K562 (cell line): ENCODE measurements at regions not wholly inside any gene's neighbourhood (a gene's known extent, or its start where the extent isn't known, plus 50 kb on each side); places are given as distances from the start of the nearest gene placed in this dataset.

Experiments
- CHD2 ChIP-seq: IDR thresholded peaks from 2 replicates; pipeline ENCODE4 v1.6.1; 2011; ENCODE audit warnings: low read depth, low read length
- MAZ ChIP-seq, 2 experiments: fragments of 450-650 bp in 1 of 2; sonication (generic) in 1 of 2; formaldehyde crosslinking; IDR thresholded peaks in 1 of 2; conservative IDR thresholded peaks in 1 of 2; 2 replicates each; pipeline versions ENCODE4 v1.4.0 to v1.5.0; 2020; ENCODE audit warnings: mild to moderate bottlenecking in 1 of 2, missing genetic modification reagents in 1 of 2
- NBN ChIP-seq: fragments of 450-650 bp; IDR thresholded peaks from 2 replicates; pipeline ENCODE4 v1.6.1; 2016; ENCODE audit warnings: low read depth, mild to moderate bottlenecking
- PRMT5 ChIP-seq: sonication (generic); formaldehyde crosslinking; IDR thresholded peaks from 2 replicates; pipeline ENCODE4 v1.5.0; 2020; ENCODE audit warnings: missing genetic modification reagents
- RBM25 ChIP-seq: fragments of 200-400 bp; formaldehyde crosslinking; IDR thresholded peaks from 2 replicates; pipeline ENCODE4 v1.6.1; 2018; ENCODE audit warnings: low read length, low read depth, moderate library complexity; ENCODE audit not compliant: severe bottlenecking
- SPI1 ChIP-seq: IDR thresholded peaks from 2 replicates; pipeline ENCODE4 v1.6.1; 2011; ENCODE audit warnings: low read depth, low read length, control low read depth, borderline replicate concordance
- XRCC3 ChIP-seq: fragments of 450-650 bp; IDR thresholded peaks from 2 replicates; pipeline ENCODE4 v1.6.1; 2017; ENCODE audit warnings: mild to moderate bottlenecking, moderate library complexity
- ZNF197 ChIP-seq: fragments of 200-800 bp; sonication (Bioruptor generic); IDR thresholded peaks from 2 replicates; pipeline ENCODE4 v1.6.1; 2016; ENCODE audit warnings: low read depth, missing genetic modification characterization, missing compliant biosample characterization
- ZNF436 ChIP-seq: fragments of 250-450, 450-650 bp; sonication (Bioruptor Pico); formaldehyde crosslinking; IDR thresholded peaks from 2 replicates; pipeline ENCODE4 v1.7.0; 2020; ENCODE audit warnings: mild to moderate bottlenecking
- TF ChIP-seq, protein P1 (sequence below), 2 experiments: fragments of 200-800 bp in 1 of 2; sonication (Bioruptor generic) in 1 of 2; sonication (generic) in 1 of 2; formaldehyde crosslinking in 1 of 2; IDR thresholded peaks in 1 of 2; conservative IDR thresholded peaks in 1 of 2; 2 replicates each; pipeline versions ENCODE4 v1.5.0 to v1.6.1; 2016 to 2020; ENCODE audit warnings: missing compliant biosample characterization in 1 of 2, missing genetic modification characterization in 1 of 2, missing genetic modification reagents in 1 of 2
- TF ChIP-seq, protein P2 (sequence below): fragments of 250-450 bp; sonication (Bioruptor Pico); IDR thresholded peaks from 2 replicates; pipeline ENCODE4 v1.8.0; 2021; ENCODE audit warnings: borderline replicate concordance, mild to moderate bottlenecking, moderate library complexity; ENCODE audit not compliant: poor library complexity, severe bottlenecking
- TF ChIP-seq, protein P3 (sequence below): fragments of 250-450 bp; sonication (Bioruptor Pico); IDR thresholded peaks from 2 replicates; pipeline ENCODE4 v1.8.0; 2022; ENCODE audit warnings: moderate library complexity, mild to moderate bottlenecking, inconsistent platforms
- TF ChIP-seq, protein P4 (sequence below): fragments of 250-450 bp; sonication (Bioruptor Pico); IDR thresholded peaks from 2 replicates; pipeline ENCODE4 v1.4.0; 2020; ENCODE audit warnings: mild to moderate bottlenecking
- TF ChIP-seq, protein P5 (sequence below), 2 experiments: fragments of 150-350 bp in 1 of 2; IDR thresholded peaks; 2 replicates each; pipeline ENCODE4 v1.6.1; 2012 to 2016; ENCODE audit warnings: low read depth in 2 of 2, low read length in 2 of 2, mild to moderate bottlenecking in 1 of 2, moderate library complexity in 1 of 2
- TF ChIP-seq, protein P6 (sequence below), 2 experiments: IDR thresholded peaks in 1 of 2; conservative IDR thresholded peaks in 1 of 2; 2 replicates each; pipeline ENCODE4 v1.6.1; 2016; ENCODE audit warnings: low read depth in 2 of 2, mild to moderate bottlenecking in 1 of 2, missing compliant biosample characterization in 1 of 2, missing genetic modification characterization in 1 of 2, moderate library complexity in 1 of 2

DNA sequence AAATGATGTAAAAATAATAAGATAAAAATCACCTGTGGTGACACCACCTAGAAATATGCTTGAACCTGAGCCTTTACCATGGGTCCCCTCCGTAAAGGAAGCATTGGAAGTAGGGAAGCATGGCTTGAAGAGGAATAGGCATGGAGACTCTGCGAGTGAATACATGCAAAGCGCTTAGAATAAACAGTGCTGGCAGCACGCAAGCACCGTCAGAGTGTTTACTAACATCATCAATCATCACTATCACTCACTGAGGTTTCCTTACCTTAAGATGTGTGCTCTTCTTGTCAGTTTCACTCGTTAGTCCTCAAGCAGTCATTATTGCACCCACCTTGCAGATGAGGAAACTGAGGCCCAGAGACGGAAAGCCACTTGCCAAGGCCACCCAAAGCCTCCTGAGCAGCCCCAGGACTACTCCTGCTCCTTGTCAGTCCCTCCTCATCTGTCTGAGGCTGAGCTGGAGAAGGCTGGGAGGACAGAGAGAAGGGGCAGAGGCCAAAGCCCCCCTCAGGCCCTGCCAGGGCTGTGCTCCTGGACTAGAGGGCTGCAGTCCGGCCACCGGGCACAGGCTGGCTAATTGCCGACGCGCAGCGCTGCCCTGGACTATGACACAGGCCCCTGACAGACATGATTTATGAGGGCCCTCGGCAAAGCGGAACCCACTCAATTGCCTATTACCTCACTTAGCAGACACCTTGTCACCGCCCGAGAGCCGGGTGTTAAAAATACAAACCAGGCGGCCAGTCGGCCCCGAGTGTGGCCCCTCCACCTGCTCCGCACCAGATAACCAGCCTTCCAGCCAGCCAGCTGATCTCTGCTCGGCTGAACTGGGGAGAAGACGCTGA is 168.9 kb downstream of the MN1 start (continued):
- TF ChIP-seq, protein P1, sequence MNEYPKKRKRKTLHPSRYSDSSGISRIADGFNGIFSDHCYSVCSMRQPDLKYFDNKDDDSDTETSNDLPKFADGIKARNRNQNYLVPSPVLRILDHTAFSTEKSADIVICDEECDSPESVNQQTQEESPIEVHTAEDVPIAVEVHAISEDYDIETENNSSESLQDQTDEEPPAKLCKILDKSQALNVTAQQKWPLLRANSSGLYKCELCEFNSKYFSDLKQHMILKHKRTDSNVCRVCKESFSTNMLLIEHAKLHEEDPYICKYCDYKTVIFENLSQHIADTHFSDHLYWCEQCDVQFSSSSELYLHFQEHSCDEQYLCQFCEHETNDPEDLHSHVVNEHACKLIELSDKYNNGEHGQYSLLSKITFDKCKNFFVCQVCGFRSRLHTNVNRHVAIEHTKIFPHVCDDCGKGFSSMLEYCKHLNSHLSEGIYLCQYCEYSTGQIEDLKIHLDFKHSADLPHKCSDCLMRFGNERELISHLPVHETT (CRISPR knock-in tag; conservative IDR thresholded peaks at IDR 0.05 in 1 of 2, IDR thresholded peaks at IDR 0.05 in 1 of 2), result no peak
- TF ChIP-seq ZNF436 (CRISPR knock-in tag), result no peak
- TF ChIP-seq, protein P2, sequence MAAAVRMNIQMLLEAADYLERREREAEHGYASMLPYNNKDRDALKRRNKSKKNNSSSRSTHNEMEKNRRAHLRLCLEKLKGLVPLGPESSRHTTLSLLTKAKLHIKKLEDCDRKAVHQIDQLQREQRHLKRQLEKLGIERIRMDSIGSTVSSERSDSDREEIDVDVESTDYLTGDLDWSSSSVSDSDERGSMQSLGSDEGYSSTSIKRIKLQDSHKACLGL (CRISPR knock-in tag), result no peak
- TF ChIP-seq, protein P3, sequence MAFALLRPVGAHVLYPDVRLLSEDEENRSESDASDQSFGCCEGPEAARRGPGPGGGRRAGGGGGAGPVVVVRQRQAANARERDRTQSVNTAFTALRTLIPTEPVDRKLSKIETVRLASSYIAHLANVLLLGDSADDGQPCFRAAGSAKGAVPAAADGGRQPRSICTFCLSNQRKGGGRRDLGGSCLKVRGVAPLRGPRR, result no peak
- TF ChIP-seq, protein P4, sequence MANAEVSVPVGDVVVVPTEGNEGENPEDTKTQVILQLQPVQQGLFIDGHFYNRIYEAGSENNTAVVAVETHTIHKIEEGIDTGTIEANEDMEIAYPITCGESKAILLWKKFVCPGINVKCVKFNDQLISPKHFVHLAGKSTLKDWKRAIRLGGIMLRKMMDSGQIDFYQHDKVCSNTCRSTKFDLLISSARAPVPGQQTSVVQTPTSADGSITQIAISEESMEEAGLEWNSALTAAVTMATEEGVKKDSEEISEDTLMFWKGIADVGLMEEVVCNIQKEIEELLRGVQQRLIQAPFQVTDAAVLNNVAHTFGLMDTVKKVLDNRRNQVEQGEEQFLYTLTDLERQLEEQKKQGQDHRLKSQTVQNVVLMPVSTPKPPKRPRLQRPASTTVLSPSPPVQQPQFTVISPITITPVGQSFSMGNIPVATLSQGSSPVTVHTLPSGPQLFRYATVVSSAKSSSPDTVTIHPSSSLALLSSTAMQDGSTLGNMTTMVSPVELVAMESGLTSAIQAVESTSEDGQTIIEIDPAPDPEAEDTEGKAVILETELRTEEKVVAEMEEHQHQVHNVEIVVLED, result no peak
- TF ChIP-seq SPI1, result peak; percentile 69; the same call in 1 of the 2 replicates
- TF ChIP-seq, protein P5, sequence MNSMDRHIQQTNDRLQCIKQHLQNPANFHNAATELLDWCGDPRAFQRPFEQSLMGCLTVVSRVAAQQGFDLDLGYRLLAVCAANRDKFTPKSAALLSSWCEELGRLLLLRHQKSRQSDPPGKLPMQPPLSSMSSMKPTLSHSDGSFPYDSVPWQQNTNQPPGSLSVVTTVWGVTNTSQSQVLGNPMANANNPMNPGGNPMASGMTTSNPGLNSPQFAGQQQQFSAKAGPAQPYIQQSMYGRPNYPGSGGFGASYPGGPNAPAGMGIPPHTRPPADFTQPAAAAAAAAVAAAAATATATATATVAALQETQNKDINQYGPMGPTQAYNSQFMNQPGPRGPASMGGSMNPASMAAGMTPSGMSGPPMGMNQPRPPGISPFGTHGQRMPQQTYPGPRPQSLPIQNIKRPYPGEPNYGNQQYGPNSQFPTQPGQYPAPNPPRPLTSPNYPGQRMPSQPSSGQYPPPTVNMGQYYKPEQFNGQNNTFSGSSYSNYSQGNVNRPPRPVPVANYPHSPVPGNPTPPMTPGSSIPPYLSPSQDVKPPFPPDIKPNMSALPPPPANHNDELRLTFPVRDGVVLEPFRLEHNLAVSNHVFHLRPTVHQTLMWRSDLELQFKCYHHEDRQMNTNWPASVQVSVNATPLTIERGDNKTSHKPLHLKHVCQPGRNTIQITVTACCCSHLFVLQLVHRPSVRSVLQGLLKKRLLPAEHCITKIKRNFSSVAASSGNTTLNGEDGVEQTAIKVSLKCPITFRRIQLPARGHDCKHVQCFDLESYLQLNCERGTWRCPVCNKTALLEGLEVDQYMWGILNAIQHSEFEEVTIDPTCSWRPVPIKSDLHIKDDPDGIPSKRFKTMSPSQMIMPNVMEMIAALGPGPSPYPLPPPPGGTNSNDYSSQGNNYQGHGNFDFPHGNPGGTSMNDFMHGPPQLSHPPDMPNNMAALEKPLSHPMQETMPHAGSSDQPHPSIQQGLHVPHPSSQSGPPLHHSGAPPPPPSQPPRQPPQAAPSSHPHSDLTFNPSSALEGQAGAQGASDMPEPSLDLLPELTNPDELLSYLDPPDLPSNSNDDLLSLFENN (IDR thresholded peaks at IDR 0.05; ENCODE audit: low read depth in 2 of 2, low read length in 2 of 2), result no peak
- no peak for TF ChIP-seq CHD2
- TF ChIP-seq PRMT5 (CRISPR knock-in tag), result no peak
- TF ChIP-seq MAZ (CRISPR knock-in tag; conservative IDR thresholded peaks at IDR 0.05 in 1 of 2, IDR thresholded peaks at IDR 0.05 in 1 of 2), result no peak
- TF ChIP-seq XRCC3, result no peak
- TF ChIP-seq, protein P6, sequence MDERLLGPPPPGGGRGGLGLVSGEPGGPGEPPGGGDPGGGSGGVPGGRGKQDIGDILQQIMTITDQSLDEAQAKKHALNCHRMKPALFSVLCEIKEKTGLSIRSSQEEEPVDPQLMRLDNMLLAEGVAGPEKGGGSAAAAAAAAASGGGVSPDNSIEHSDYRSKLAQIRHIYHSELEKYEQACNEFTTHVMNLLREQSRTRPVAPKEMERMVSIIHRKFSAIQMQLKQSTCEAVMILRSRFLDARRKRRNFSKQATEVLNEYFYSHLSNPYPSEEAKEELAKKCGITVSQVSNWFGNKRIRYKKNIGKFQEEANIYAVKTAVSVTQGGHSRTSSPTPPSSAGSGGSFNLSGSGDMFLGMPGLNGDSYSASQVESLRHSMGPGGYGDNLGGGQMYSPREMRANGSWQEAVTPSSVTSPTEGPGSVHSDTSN (CRISPR knock-in tag; IDR thresholded peaks at IDR 0.05; ENCODE audit: low read depth), result peak; percentile 73
- TF ChIP-seq, protein P6 (tag; conservative IDR thresholded peaks at IDR 0.05; ENCODE audit: low read depth), result peak; percentile 94
- peak; percentile 29 for TF ChIP-seq RBM25
- no peak for TF ChIP-seq ZNF197
- no peak for TF ChIP-seq NBN
